Tibial artery (tissue), 4 donors: ENCODE measurements at regions not wholly inside any gene's neighbourhood (a gene's known extent, or its start where the extent isn't known, plus 50 kb on each side); places are given as distances from the start of the nearest gene placed in this dataset.

ENCODE experiments used
- DNase-seq, 2 donors: peaks; one replicate each; pipeline ENCODE4 v3.0.0-alpha.2; 2019
- H3K27ac ChIP-seq, 2 donors: fragments of 200-600 bp; sonication (generic) in 1 of 2; 1 replicate in 1 of 2; 2 replicates in 1 of 2; pipeline ENCODE4 v1.5.1; 2018 to 2019; ENCODE audit warnings: mild to moderate bottlenecking in 1 of 2
- H3K27me3 ChIP-seq, 2 donors: fragments of 200-600 bp; sonication (generic) in 1 of 2; one replicate each; pipeline versions ENCODE4 v1.5.1 to v1.6.0; 2016 to 2019
- H3K36me3 ChIP-seq, 3 donors: fragments of 200-600 bp; sonication (generic) in 2 of 3; one replicate each; pipeline ENCODE4 v1.5.1; 2016 to 2019; ENCODE audit warnings: mild to moderate bottlenecking in 2 of 3
- H3K4me1 ChIP-seq, 4 donors: fragments of 200-600 bp; sonication (generic) in 2 of 4; 1 replicate in 3 of 4; 2 replicates in 1 of 4; pipeline ENCODE4 v1.5.1; 2016 to 2019
- H3K4me3 ChIP-seq, 2 donors: fragments of 200-600 bp; sonication (generic) in 1 of 2; 1 replicate in 1 of 2; 2 replicates in 1 of 2; pipeline ENCODE4 v1.5.1; 2018 to 2019; ENCODE audit warnings: mild to moderate bottlenecking in 2 of 2
- H3K9me3 ChIP-seq, 3 donors: fragments of 200-600 bp; sonication (generic) in 1 of 3; one replicate each; pipeline ENCODE4 v1.5.1; 2016 to 2019
- CTCF ChIP-seq, 2 experiments: fragments of 200-600 bp in 1 of 2; fragments of 450-650 bp in 1 of 2; IDR thresholded peaks; one replicate each; pipeline ENCODE4 v1.5.1; 2017 to 2019; ENCODE audit warnings: antibody characterized with exemption in 2 of 2, mild to moderate bottlenecking in 1 of 2, moderate library complexity in 1 of 2
- intact Hi-C: fragments of 100-400 bp; cut with DNase I; formaldehyde crosslinking; loops from one replicate; pipeline ENCODE4 v1.15.0; 2023; ENCODE audit warnings: low total_unique reads

- DNase-seq = no peak
- TF ChIP-seq CTCF (IDR thresholded peaks at IDR 0.05) = no peak
- intact Hi-C loops = no loop called here
Observed at GRCh38 chr11:69996451-69996850, 81.7 kb upstream of the ANO1 start.

GRCh38 chr11:69997352-69997751 is 80.8 kb upstream of the ANO1 start:
- DNase-seq = no peak
- H3K27me3 ChIP-seq = no peaks in the 10 kb centered on the region
- no peak overlapping the region for H3K27ac ChIP-seq
- intact Hi-C loops = no loop called here
- no peaks in the 10 kb centered on the region for H3K9me3 ChIP-seq
- H3K4me1 ChIP-seq = peaks cover 0 to 13% (median 4%) of the 10 kb centered on the region in 4 donors
- TF ChIP-seq CTCF (IDR thresholded peaks at IDR 0.05) = no peak
- no peaks in the 10 kb centered on the region for H3K36me3 ChIP-seq
- H3K4me3 ChIP-seq = no peak overlapping the region

More at GRCh38 chr11:69996451-69996850, 81.7 kb upstream of the ANO1 start:
- Histone ChIP-seq H3K36me3 (no peaks in the 10 kb centered on the region), H3K4me3 (no peak overlapping the region), H3K4me1 (peaks cover 0 to 13% (median 4%) of the 10 kb centered on the region in 4 donors), H3K27me3 (no peaks in the 10 kb centered on the region), H3K9me3 (no peaks in the 10 kb centered on the region), H3K27ac (no peak overlapping the region)

GRCh38 chr11:69999721-70000120 is 78.4 kb upstream of the ANO1 start:
- no peak overlapping the region for H3K4me3 ChIP-seq
- H3K4me1 ChIP-seq = peaks cover 0 to 18% (median 4%) of the 10 kb centered on the region in 4 donors
- no peaks in the 10 kb centered on the region for H3K27me3 ChIP-seq
- TF ChIP-seq CTCF (IDR thresholded peaks at IDR 0.05) = no peak
- DNase-seq = no peak
- intact Hi-C loops = no loop called here
- H3K9me3 ChIP-seq = no peaks in the 10 kb centered on the region
- H3K27ac ChIP-seq = no peak overlapping the region
- no peaks in the 10 kb centered on the region for H3K36me3 ChIP-seq

- TF ChIP-seq CTCF (IDR thresholded peaks at IDR 0.05) = no peak
- intact Hi-C loops = no loop called here
- no peaks in the 10 kb centered on the region for H3K9me3 ChIP-seq
- no peak for DNase-seq
- H3K36me3 ChIP-seq = no peaks in the 10 kb centered on the region
- H3K27ac ChIP-seq = no peak overlapping the region
- H3K4me1 ChIP-seq = peaks cover 0 to 23% (median 5%) of the 10 kb centered on the region in 4 donors
- no peak overlapping the region for H3K4me3 ChIP-seq
- no peaks in the 10 kb centered on the region for H3K27me3 ChIP-seq
Observed at GRCh38 chr11:70000228-70000627, 77.9 kb upstream of the ANO1 start.

DNA sequence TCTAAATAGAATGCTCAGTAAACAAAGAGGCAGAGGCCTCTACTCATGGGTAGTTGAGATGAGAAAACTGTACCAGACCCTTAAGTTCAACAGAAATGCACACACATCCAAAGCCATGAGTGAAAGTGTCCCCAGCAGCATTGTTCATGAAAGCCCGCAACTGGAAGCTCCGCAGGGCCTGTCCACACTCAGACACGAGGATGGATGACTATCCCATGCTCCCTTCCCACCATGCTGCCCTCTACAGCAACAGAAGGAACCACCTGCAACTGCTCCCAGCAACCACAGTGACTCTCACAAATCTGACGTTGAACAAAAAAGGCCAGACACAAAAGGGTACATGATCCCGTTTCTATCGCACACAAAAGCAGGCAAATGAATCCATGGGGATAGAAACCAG is 76.9 kb upstream of the ANO1 start:
- Histone ChIP-seq H3K27ac (no peak overlapping the region), H3K9me3 (no peaks in the 10 kb centered on the region), H3K27me3 (no peaks in the 10 kb centered on the region), H3K4me3 (no peak overlapping the region), H3K4me1 (peaks cover 0 to 34% (median 14%) of the 10 kb centered on the region in 4 donors), H3K36me3 (no peaks in the 10 kb centered on the region)
- TF ChIP-seq CTCF (IDR thresholded peaks at IDR 0.05) = no peak
- DNase-seq = no peak
- intact Hi-C loops = no loop called here

DNA sequence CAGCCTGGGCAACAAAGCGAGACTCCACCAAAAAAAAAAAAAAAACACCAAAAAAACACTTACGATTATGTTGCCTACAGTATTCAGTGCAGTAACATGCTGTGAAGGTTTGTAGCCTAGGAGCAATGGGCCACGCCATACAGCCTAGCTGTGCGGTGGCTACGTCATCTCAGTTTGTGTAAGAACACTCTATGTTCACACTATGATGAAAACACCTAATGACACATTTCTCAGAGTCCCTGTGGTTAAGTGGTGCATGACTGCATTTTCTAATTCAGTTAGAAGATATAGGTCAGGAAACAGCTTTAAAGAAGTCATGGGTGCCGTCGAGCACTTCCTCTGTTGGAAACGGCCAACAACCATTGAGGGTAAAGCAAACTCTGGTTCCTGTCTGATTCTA is 75.7 kb upstream of the ANO1 start:
- Histone ChIP-seq H3K9me3 (no peaks in the 10 kb centered on the region), H3K27ac (no peak overlapping the region), H3K4me1 (peaks cover 0 to 35% (median 15%) of the 10 kb centered on the region in 4 donors), H3K27me3 (no peaks in the 10 kb centered on the region), H3K4me3 (no peak overlapping the region), H3K36me3 (no peaks in the 10 kb centered on the region)
- no peak for DNase-seq
- no peak for TF ChIP-seq CTCF (IDR thresholded peaks at IDR 0.05)
- intact Hi-C loops = no loop called here
